Astrocyte (in vitro differentiated cells and primary cell): ENCODE measurements at regions not wholly inside any gene's neighbourhood (a gene's known extent, or its start where the extent isn't known, plus 50 kb on each side); places are given as distances from the start of the nearest gene placed in this dataset.

Experiments
- DNase-seq: peaks from one replicate; pipeline ENCODE4 v3.0.0-alpha.2; 2010; ENCODE audit warnings: low read depth
- FAIRE-seq: peaks from 2 replicates; lab custom pipeline; 2011; peaks lifted over from hg19 to GRCh38; lab: Jason Lieb, UNC
- H2AFZ ChIP-seq: 2 replicates; pipeline ENCODE4 v1.6.0; 2012; ENCODE audit warnings: low read depth, low read length, inconsistent platforms
- H3K27ac ChIP-seq: 2 replicates; pipeline ENCODE4 v1.5.1; 2011; ENCODE audit warnings: low read depth, low read length, inconsistent platforms
- H3K27me3 ChIP-seq: 2 replicates; pipeline ENCODE4 v1.6.0; 2011; ENCODE audit warnings: low read length, inconsistent platforms; ENCODE audit not compliant: insufficient read depth
- H3K36me3 ChIP-seq: 2 replicates; pipeline ENCODE4 v1.5.1; 2011; ENCODE audit warnings: low read length, inconsistent platforms; ENCODE audit not compliant: insufficient read depth
- H3K4me1 ChIP-seq: 2 replicates; pipeline ENCODE4 v1.5.1; 2011; ENCODE audit warnings: low read length, inconsistent platforms; ENCODE audit not compliant: insufficient read depth
- H3K4me2 ChIP-seq: 2 replicates; pipeline ENCODE4 v1.6.0; 2012; ENCODE audit warnings: low read length, inconsistent platforms
- H3K4me3 ChIP-seq: 2 replicates; pipeline ENCODE4 v1.5.1; 2011; ENCODE audit warnings: low read depth, mild to moderate bottlenecking, low read length, inconsistent platforms; ENCODE audit not compliant: insufficient read depth
- H3K79me2 ChIP-seq: 2 replicates; pipeline ENCODE4 v1.6.0; 2012; ENCODE audit warnings: mild to moderate bottlenecking, low read length, inconsistent platforms; ENCODE audit not compliant: insufficient read depth
- H3K9ac ChIP-seq: 2 replicates; pipeline ENCODE4 v1.6.0; 2012; ENCODE audit warnings: mild to moderate bottlenecking, low read length, inconsistent platforms
- H3K9me3 ChIP-seq: 2 replicates; pipeline ENCODE4 v1.5.1; 2012; ENCODE audit warnings: low read depth, mild to moderate bottlenecking, low read length, inconsistent platforms; ENCODE audit not compliant: insufficient read depth
- H4K20me1 ChIP-seq: 2 replicates; pipeline ENCODE4 v1.6.0; 2012; ENCODE audit warnings: low read length, inconsistent platforms; ENCODE audit not compliant: insufficient read depth
- H3K27ac Mint-ChIP-seq: one replicate; pipeline ENCODE4 v1.8.0; 2021; ENCODE audit warnings: mild to moderate bottlenecking, mixed read lengths; ENCODE audit not compliant: unreplicated experiment
- H3K27me3 Mint-ChIP-seq: one replicate; pipeline ENCODE4 v1.8.0; 2021; ENCODE audit warnings: low read depth, mixed read lengths; ENCODE audit not compliant: unreplicated experiment
- H3K36me3 Mint-ChIP-seq: one replicate; pipeline ENCODE4 v1.8.0; 2021; ENCODE audit warnings: low read depth, mixed read lengths; ENCODE audit not compliant: unreplicated experiment
- H3K4me1 Mint-ChIP-seq: one replicate; pipeline ENCODE4 v1.8.0; 2021; ENCODE audit warnings: low read depth, mixed read lengths; ENCODE audit not compliant: unreplicated experiment
- H3K4me3 Mint-ChIP-seq: one replicate; pipeline ENCODE4 v1.8.0; 2021; ENCODE audit warnings: mild to moderate bottlenecking, moderate library complexity, mixed read lengths; ENCODE audit not compliant: unreplicated experiment
- H3K9me3 Mint-ChIP-seq: one replicate; pipeline ENCODE4 v1.8.0; 2021; ENCODE audit warnings: mild to moderate bottlenecking, mixed read lengths; ENCODE audit not compliant: unreplicated experiment
- EZH2 ChIP-seq: IDR thresholded peaks from 2 replicates; pipeline ENCODE4 v1.6.1; 2012; ENCODE audit warnings: mild to moderate bottlenecking, low read length, inconsistent platforms; ENCODE audit not compliant: insufficient read depth
- TF ChIP-seq, protein P1 (sequence below): IDR thresholded peaks from 2 replicates; pipeline ENCODE4 v1.5.1; 2011; ENCODE audit warnings: low read depth, mild to moderate bottlenecking, inconsistent platforms, low read length, moderate library complexity; ENCODE audit not compliant: insufficient read depth

DNA sequence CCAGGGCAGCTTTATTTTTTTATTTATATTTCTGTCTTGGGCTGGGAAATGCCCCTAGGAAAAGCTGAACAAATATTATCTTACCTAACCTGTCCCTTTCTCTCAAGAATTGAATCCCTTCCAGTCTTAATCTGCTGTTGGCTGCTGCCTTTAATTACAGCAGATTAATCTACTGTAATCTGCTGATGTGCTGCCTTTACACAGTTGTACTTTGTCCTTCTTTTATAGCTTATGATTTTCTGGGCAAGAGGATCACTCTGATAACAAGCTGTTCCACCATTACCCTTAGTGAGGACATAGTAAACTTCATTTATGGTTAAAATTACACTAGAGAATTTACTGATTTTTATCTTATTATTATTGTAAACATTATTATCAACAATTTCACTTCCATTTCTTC is 234.5 kb upstream of the MAN1A1 start:
- Histone ChIP-seq H3K36me3 (no peaks in the 10 kb centered on the region), H3K9me3 (no peaks in the 10 kb centered on the region), H3K79me2 (no peaks in the 10 kb centered on the region), H2AFZ (no peak overlapping the region), H3K4me2 (no peak overlapping the region), H3K4me1 (no peaks in the 10 kb centered on the region), H3K27me3 (no peaks in the 10 kb centered on the region), H3K4me3 (no peak overlapping the region), H4K20me1 (no peaks in the 10 kb centered on the region), H3K27ac (no peak overlapping the region), H3K9ac (no peak overlapping the region)
- Mint-ChIP-seq H3K36me3 (no peaks in the 10 kb centered on the region), H3K27me3 (no peaks in the 10 kb centered on the region), H3K9me3 (no peaks in the 10 kb centered on the region), H3K4me3 (no peak overlapping the region), H3K27ac (no peak overlapping the region), H3K4me1 (no peaks in the 10 kb centered on the region)
- no peak for FAIRE-seq
- no peak for DNase-seq
- TF ChIP-seq EZH2, result no peak
- TF ChIP-seq, protein P1, sequence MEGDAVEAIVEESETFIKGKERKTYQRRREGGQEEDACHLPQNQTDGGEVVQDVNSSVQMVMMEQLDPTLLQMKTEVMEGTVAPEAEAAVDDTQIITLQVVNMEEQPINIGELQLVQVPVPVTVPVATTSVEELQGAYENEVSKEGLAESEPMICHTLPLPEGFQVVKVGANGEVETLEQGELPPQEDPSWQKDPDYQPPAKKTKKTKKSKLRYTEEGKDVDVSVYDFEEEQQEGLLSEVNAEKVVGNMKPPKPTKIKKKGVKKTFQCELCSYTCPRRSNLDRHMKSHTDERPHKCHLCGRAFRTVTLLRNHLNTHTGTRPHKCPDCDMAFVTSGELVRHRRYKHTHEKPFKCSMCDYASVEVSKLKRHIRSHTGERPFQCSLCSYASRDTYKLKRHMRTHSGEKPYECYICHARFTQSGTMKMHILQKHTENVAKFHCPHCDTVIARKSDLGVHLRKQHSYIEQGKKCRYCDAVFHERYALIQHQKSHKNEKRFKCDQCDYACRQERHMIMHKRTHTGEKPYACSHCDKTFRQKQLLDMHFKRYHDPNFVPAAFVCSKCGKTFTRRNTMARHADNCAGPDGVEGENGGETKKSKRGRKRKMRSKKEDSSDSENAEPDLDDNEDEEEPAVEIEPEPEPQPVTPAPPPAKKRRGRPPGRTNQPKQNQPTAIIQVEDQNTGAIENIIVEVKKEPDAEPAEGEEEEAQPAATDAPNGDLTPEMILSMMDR, result no peak

- peaks cover under 1% of the 10 kb centered on the region for H3K4me1 Mint-ChIP-seq
- H3K36me3 Mint-ChIP-seq, result no peaks in the 10 kb centered on the region
- Histone ChIP-seq H3K4me2 (no peak overlapping the region), H3K27ac (no peak overlapping the region), H2AFZ (no peak overlapping the region), H3K9me3 (no peaks in the 10 kb centered on the region), H3K4me3 (no peak overlapping the region), H3K36me3 (no peaks in the 10 kb centered on the region), H3K9ac (no peak overlapping the region), H3K27me3 (no peaks in the 10 kb centered on the region), H3K4me1 (no peaks in the 10 kb centered on the region), H4K20me1 (no peaks in the 10 kb centered on the region), H3K79me2 (no peaks in the 10 kb centered on the region)
- H3K4me3 Mint-ChIP-seq, result no peak overlapping the region
- peaks cover 6% of the 10 kb centered on the region for H3K9me3 Mint-ChIP-seq
- no peak for TF ChIP-seq EZH2
- no peaks in the 10 kb centered on the region for H3K27me3 Mint-ChIP-seq
- no peak overlapping the region for H3K27ac Mint-ChIP-seq
- no peak for DNase-seq
- FAIRE-seq, result no peak
These were observed 231.7 kb upstream of the MAN1A1 start for GRCh38 chr6:119581220-119581619.

DNA sequence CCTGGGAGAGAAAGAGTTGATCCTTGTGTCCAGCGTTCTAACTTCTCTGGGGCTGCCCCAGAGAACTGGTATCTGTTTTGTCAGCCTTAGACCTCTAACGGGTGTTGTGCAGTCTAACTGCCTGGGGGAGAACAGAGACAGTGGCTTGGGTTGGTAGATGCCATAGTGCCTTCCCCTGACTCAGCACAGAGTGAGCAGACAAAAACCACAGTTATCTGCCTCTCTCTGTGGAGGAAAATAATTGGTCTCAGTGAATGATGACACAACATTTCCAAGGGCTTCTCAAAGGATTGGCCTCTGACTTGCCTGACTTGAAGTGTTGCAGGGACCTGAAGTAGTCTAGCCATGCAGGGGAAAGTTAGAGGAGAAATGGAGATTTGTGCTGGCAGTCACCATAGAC is 226.2 kb upstream of the MAN1A1 start:
- no peaks in the 10 kb centered on the region for H3K27me3 Mint-ChIP-seq
- peak overlapping the region; percentile 87 for H3K27ac Mint-ChIP-seq
- TF ChIP-seq, protein P1, result no peak
- TF ChIP-seq EZH2, result no peak
- H3K4me1 Mint-ChIP-seq, result peaks cover 11% of the 10 kb centered on the region
- Histone ChIP-seq H3K4me3 (no peak overlapping the region), H3K4me2 (peak overlapping the region; percentile 12), H3K9ac (no peak overlapping the region), H3K27ac (peak overlapping the region; percentile 36), H4K20me1 (no peaks in the 10 kb centered on the region), H2AFZ (peak overlapping the region; percentile 1), H3K36me3 (no peaks in the 10 kb centered on the region), H3K9me3 (no peaks in the 10 kb centered on the region), H3K79me2 (no peaks in the 10 kb centered on the region), H3K4me1 (no peaks in the 10 kb centered on the region), H3K27me3 (no peaks in the 10 kb centered on the region)
- H3K4me3 Mint-ChIP-seq, result peak overlapping the region; percentile 72
- peak; percentile 74 for DNase-seq
- peak; percentile 17 for FAIRE-seq
- peaks cover under 1% of the 10 kb centered on the region for H3K36me3 Mint-ChIP-seq
- H3K9me3 Mint-ChIP-seq, result peaks cover 10% of the 10 kb centered on the region
